ENCODE measurements at regions not wholly inside any gene's neighbourhood (a gene's known extent, or its start where the extent isn't known, plus 50 kb on each side); places are given as distances from the start of the nearest gene placed in this dataset.

DNA sequence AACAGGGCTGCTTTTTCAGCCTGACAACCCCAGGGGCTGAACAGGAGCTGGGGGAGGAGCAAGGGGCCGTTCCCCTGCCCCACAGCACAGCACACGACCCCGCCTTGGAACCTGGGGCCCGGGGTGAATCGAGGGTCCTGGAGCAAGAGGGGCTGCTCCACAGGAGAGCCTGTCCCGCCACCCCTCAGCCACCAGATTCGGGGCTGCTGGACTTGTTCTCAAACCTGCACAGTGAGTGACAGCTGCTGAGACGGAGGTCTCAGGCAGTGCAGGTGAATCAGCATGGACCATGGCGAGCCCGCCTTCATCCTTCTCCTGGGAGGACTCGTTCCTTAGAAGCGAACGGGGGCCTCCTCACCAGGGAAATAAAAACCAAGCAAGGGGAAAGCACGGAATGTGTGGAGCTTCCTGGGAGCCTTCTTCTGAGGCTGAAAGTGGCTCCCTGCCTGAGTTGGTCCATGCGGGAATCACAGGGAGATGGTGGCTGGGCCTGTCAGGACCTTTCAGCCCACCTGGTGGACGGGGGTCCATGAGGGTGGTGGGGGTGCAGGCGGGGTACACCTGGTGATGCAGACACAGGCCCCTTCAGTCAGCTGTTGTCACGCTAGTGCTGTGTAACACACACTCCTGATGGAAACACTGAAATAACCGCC lies 125.4 kb downstream of the SIK1 start:
- no peak for FAIRE-seq

DNA sequence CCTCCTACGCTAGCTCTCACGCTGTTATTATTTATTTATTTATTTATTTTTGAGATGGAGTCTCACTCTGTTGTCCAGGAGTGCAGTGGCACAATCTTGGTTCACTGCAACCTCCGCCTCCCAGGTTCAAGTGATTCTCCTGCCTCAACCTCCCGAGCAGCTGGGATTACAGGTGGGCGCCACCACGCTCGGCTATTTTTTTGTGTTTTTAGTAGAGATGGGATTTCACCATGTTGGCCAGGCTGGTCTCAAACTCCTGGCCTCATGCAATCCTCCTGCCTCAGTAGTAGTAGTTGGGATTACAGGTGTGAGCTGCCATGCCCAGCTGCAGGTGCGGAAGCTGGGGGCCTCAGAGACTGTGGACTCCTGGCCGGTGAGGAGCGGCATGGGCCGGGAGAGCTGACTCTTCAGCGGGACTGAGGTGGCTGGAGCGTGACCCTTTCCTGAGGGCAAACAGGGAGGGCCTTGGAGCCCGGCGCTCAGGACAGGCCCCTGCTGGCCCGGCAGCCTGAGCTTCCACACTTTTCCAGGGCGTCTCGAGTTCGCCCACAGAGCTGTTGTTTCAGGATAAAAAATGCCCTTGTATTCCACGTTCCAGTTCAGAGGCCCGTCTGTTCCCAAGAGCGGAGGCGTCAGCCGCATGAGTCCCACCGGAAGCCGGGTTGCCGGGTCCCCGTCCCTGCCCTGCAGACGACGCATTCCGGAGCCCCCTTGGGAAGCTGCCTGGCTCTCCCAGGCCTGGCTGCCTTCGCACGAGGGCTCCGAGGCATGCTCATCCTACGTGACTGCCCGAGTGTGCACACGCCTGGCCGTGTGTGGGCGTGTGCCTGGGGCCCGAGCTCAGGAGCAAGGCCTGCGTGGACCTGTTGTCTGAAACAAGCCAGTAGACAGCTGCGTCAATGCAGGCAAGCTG lies 126.2 kb downstream of the SIK1 start:
- no peak for FAIRE-seq

GRCh38 chr21:43299441-43300277 lies 127.3 kb downstream of the SIK1 start:
- no peak for FAIRE-seq

- FAIRE-seq, result no peak
Observed at GRCh38 chr21:43298546-43299440, 128.1 kb downstream of the SIK1 start.

DNA sequence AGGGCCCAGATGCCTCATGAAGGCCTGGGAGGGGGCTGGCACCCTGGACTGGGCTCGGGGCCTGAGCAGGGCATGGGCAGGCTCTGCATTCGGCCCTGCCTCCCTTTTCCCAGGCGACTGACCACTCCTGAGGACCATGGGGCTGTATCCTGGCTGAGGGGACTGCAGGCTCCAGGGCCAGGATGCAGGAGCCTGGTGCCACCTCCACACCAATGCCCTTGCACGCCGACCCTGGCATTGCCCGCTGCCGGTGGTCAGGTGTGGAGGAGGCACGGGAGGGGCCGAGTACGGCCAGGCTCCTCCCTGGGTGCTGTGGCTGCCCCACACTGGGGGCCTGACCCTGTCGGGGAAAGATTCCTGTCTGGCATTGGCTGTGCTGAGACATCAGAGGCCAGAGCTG lies 128.9 kb downstream of the SIK1 start:
- no peak for FAIRE-seq

DNA sequence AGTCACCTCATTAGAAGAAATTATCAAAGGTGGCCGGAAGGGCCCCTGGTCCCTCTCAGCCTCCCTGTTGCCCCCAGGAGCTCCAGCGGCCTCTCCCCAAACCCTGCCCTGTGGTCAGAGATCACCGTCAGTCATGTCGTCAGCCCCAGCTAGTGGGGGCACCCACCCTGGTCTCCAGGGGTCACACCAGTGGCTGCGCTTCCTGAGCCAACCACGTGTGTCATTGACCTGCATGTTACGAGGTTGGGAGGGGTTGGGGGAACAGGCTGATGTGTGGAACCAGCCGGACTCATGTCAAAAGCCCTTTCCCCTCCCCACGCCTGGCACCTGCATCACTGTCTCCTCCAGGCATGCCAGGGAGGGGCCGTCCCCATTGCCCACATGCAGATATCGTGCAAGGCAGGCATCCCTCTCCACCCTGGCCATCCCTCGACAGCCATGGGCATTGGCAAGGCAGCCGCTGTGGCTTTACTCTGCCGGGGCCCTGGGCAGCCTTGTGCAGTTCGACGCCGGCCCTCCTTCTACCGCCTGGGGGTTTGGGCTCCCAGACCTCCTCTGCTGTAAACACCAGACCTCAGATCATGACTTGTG lies 128.7 kb downstream of the CRYAA start:
- no peak for FAIRE-seq

DNA sequence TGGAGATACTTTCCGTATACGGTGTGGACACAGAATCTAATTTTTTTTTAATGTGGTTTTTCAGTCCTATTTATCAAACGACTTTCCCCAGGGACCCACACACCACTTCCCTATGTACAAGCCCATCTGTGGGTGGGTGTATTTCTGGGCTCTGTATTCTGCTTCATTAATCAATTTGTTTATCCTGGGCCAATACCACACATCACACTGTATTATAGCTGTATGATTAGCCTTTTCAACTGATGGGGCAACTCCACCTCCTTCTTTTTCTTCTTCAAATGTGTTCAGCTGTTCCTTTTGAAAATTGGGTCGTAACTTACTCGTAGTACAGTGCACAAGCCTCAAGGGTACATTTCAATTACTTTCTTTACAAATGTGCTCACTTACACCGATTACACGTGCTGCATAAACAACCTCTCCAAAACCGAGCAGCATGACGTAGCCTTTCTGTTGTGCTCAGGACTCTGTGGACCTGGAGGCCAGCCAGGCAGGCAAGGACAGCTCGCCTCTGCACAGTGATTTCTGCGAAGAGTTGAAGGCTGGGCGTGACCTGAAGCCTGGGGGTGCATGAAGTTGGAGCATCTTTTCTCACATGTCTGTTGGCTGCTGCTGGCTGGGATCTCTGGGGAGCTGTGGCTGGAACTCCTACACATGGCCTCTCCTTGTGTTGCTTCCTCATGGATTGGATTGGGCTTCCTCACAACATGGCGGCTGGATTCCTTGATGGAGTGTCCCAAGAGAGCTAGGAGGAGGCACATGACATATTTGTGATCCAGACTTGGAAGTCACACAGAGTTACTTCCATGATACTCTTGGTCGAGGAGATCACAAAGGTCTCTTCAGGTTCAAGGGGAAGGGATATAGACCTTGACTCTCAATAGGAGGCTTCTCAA lies 126.5 kb downstream of the CRYAA start:
- FAIRE-seq, result no peak

DNA sequence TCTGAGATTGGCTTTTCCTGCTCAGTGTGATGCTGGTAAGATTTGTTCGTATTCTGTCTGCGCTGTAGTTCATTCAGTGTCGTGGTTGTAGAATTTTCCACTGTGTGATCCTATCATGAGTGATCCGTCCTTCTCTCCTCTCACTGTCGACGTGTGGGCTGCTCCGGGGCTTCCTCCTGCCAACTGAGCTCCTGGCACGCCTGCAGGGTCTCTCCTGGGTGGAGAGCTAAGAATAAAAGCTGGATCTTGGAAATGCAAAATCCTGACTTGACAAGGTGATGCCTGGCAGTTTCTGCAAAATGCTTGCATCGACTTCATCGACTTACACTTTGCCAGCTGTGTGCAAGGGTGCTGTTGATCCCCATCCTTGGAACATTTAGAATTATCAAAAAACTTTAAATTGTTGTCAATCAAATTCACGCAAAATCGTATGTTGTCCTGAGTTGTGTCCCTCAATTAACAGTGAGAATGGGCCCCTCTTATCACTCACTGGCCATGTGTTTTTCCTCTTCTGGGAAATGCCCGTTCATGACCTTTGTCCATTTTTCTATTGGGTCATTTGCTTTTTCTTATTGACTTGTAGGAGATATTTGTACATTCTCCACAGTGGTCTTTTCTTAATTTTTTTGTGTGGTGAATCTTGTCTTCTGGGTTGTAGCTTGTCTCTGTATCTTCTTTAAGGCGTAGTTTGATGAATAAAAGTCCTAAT lies 125.5 kb downstream of the CRYAA start:
- FAIRE-seq, result no peak

- no peak for FAIRE-seq
Observed at GRCh38 chr21:43292866-43293142, 124.0 kb downstream of the CRYAA start.

GRCh38 chr21:43292041-43292865 lies 123.4 kb downstream of the CRYAA start:
- FAIRE-seq, result no peak

- FAIRE-seq, result no peak
Observed at GRCh38 chr21:43291347-43291950, 122.6 kb downstream of the CRYAA start.

GRCh38 chr21:43290421-43291346 lies 121.9 kb downstream of the CRYAA start:
- no peak for FAIRE-seq

GRCh38 chr21:43289966-43290365 lies 121.2 kb downstream of the CRYAA start:
- no peak for FAIRE-seq

DNA sequence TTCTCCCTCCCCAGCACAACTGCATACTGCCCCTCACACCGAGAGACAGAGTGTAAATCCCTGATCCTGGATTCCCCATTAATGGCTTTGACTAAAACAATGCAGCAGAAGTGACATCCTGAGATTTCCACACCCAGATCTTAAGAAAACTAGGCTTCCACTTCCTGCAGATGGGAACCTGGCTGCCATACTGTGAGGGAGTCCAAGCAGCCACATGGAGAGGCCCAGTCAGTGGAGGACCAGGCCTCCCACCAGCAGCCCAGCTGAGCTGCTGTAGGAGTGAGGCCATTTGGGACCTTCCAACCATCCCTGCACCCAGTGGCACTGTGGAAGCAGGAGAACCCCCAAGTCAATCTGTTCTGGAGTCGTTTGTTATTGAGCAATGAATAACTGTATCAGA lies 120.6 kb downstream of the CRYAA start:
- FAIRE-seq, result no peak

GRCh38 chr21:43287795-43288755 lies 119.3 kb downstream of the CRYAA start:
- FAIRE-seq, result no peak

GRCh38 chr21:43287111-43287760 lies 118.4 kb downstream of the CRYAA start:
- FAIRE-seq, result no peak
